ENCODE measurements at regions not wholly inside any gene's neighbourhood (a gene's known extent, or its start where the extent isn't known, plus 50 kb on each side); places are given as distances from the start of the nearest gene placed in this dataset.

DNA sequence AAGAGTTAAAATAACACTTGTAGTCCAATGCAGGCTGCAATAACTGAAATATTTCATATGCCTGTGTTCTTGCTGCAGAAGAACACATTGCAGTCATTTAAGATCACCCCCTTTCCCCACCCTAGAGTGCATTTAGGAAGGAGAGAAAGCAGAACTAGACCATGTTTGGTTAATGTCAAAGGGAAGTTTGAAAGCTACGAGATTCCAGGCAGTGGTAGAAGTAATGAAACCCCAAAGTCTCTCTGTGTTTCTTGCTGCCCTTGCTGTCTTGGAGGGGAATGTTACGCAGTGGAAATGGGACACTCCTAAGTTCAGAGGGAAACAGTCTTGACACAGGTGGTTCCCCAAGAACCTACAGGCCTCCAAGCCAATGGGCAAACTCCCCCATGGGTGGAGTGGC, 242.9 kb downstream of the PTEN start:
- DNase-seq (ENCODE audit: low spot score, unreplicated experiment): no peak
- TF ChIP-seq, protein P1, sequence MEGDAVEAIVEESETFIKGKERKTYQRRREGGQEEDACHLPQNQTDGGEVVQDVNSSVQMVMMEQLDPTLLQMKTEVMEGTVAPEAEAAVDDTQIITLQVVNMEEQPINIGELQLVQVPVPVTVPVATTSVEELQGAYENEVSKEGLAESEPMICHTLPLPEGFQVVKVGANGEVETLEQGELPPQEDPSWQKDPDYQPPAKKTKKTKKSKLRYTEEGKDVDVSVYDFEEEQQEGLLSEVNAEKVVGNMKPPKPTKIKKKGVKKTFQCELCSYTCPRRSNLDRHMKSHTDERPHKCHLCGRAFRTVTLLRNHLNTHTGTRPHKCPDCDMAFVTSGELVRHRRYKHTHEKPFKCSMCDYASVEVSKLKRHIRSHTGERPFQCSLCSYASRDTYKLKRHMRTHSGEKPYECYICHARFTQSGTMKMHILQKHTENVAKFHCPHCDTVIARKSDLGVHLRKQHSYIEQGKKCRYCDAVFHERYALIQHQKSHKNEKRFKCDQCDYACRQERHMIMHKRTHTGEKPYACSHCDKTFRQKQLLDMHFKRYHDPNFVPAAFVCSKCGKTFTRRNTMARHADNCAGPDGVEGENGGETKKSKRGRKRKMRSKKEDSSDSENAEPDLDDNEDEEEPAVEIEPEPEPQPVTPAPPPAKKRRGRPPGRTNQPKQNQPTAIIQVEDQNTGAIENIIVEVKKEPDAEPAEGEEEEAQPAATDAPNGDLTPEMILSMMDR (IDR thresholded peaks at IDR 0.05; ENCODE audit: unreplicated experiment): no peak
- peaks cover 2% of the 10 kb centered on the region for H3K9me3 Mint-ChIP-seq (ENCODE audit: low read depth)
- H3K27ac Mint-ChIP-seq: no peak overlapping the region
- no peaks in the 10 kb centered on the region for H3K27me3 Mint-ChIP-seq
- no peaks in the 10 kb centered on the region for H3K36me3 Mint-ChIP-seq (ENCODE audit: insufficient read depth)
- no peaks in the 10 kb centered on the region for H3K4me1 Mint-ChIP-seq (ENCODE audit: low read depth)
- no peak overlapping the region for H3K4me3 Mint-ChIP-seq (ENCODE audit: low read depth)

DNA sequence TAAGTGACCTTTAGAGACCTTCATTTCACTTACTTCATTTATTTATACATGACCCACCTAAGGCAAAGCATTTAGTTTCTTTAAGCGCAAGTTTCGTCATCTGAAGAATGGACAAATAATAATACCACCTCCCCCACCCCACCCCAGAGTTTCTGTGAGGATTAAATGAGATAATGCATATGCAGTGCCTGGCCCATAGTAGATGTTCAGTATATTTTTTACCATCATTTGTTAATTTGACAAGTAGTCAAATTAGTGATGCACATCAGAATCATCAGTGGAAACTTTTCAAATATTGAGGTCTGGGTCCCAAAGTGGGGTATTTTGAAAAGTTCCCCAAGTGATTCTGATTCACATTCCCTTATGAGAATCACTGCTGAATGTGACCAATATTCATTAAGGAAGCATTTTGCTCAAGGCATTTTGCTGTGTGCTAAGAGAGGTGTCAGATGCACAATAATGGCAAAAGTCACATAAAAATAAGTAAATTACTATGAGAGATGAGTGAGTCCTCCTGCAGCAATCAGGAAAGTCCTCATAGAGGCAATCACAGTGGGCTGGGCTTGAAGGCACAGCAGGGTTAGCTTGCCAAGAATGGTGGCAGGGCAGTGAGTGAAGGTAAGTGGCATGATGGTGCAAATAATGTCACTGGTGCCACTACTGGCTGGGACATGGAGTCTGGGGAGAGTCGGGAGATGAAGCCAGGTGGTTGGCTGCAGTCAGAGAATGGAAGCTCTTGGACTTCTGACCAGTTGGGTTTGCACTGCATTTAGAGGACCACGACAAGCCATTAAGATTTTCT, 244.1 kb downstream of the PTEN start:
- Mint-ChIP-seq H3K36me3 (ENCODE audit: insufficient read depth) (no peaks in the 10 kb centered on the region), H3K27me3 (no peaks in the 10 kb centered on the region), H3K27ac (no peak overlapping the region), H3K4me1 (ENCODE audit: low read depth) (no peaks in the 10 kb centered on the region), H3K9me3 (ENCODE audit: low read depth) (no peaks in the 10 kb centered on the region), H3K4me3 (ENCODE audit: low read depth) (no peak overlapping the region)
- TF ChIP-seq, protein P1 (IDR thresholded peaks at IDR 0.05; ENCODE audit: unreplicated experiment): no peak
- no peak for DNase-seq (ENCODE audit: low spot score, unreplicated experiment)

- no peak overlapping the region for H3K4me3 Mint-ChIP-seq (ENCODE audit: low read depth)
- H3K27me3 Mint-ChIP-seq: no peaks in the 10 kb centered on the region
- DNase-seq (ENCODE audit: low spot score, unreplicated experiment): no peak
- no peaks in the 10 kb centered on the region for H3K9me3 Mint-ChIP-seq (ENCODE audit: low read depth)
- no peaks in the 10 kb centered on the region for H3K36me3 Mint-ChIP-seq (ENCODE audit: insufficient read depth)
- no peaks in the 10 kb centered on the region for H3K4me1 Mint-ChIP-seq (ENCODE audit: low read depth)
- H3K27ac Mint-ChIP-seq: no peak overlapping the region
- TF ChIP-seq, protein P1 (IDR thresholded peaks at IDR 0.05; ENCODE audit: unreplicated experiment): no peak
Observed at GRCh38 chr10:88108115-88108610, 244.7 kb downstream of the PTEN start.

GRCh38 chr10:88110355-88110754, 246.9 kb downstream of the PTEN start:
- Mint-ChIP-seq H3K4me3 (ENCODE audit: low read depth) (no peak overlapping the region), H3K9me3 (ENCODE audit: low read depth) (no peaks in the 10 kb centered on the region), H3K36me3 (ENCODE audit: insufficient read depth) (no peaks in the 10 kb centered on the region), H3K27me3 (no peaks in the 10 kb centered on the region), H3K27ac (no peak overlapping the region), H3K4me1 (ENCODE audit: low read depth) (no peaks in the 10 kb centered on the region)
- TF ChIP-seq, protein P1 (IDR thresholded peaks at IDR 0.05; ENCODE audit: unreplicated experiment): no peak
- no peak for DNase-seq (ENCODE audit: low spot score, unreplicated experiment)

GRCh38 chr10:88110822-88111221, 247.4 kb downstream of the PTEN start:
- Mint-ChIP-seq H3K36me3 (ENCODE audit: insufficient read depth) (no peaks in the 10 kb centered on the region), H3K4me3 (ENCODE audit: low read depth) (no peak overlapping the region), H3K9me3 (ENCODE audit: low read depth) (no peaks in the 10 kb centered on the region), H3K27ac (no peak overlapping the region), H3K27me3 (no peaks in the 10 kb centered on the region), H3K4me1 (ENCODE audit: low read depth) (no peaks in the 10 kb centered on the region)
- no peak for DNase-seq (ENCODE audit: low spot score, unreplicated experiment)
- TF ChIP-seq, protein P1 (IDR thresholded peaks at IDR 0.05; ENCODE audit: unreplicated experiment): no peak

All from progenitor cell of endocrine pancreas (in vitro differentiated cells).